Cardiac muscle cell (in vitro differentiated cells and primary cell): ENCODE measurements at regions not wholly inside any gene's neighbourhood (a gene's known extent, or its start where the extent isn't known, plus 50 kb on each side); places are given as distances from the start of the nearest gene placed in this dataset.

Experiments used
- DNase-seq, 2 donors: peaks; one replicate each; pipeline versions ENCODE4 v3.0.0 to v3.0.0-alpha.2; 2010 to 2017; ENCODE audit warnings: low read depth in 1 of 2, low spot score in 1 of 2
- H3K27ac ChIP-seq: fragments of 200-600 bp; sonication (generic); 2 replicates; pipeline ENCODE4 v1.5.1; 2016
- H3K27me3 ChIP-seq: fragments of 200-600 bp; sonication (generic); 2 replicates; pipeline ENCODE4 v1.6.0; 2016; ENCODE audit warnings: control low read depth
- H3K36me3 ChIP-seq: fragments of 200-600 bp; sonication (generic); 2 replicates; pipeline ENCODE4 v1.5.1; 2016; ENCODE audit warnings: control low read depth
- H3K4me1 ChIP-seq: fragments of 200-600 bp; sonication (generic); 2 replicates; pipeline ENCODE4 v1.8.1; 2017; ENCODE audit warnings: low read depth, mild to moderate bottlenecking, mixed run types
- H3K4me3 ChIP-seq: fragments of 200-600 bp; sonication (generic); 2 replicates; pipeline ENCODE4 v1.5.1; 2016; ENCODE audit warnings: mild to moderate bottlenecking
- H3K9me3 ChIP-seq: fragments of 200-600 bp; sonication (generic); 2 replicates; pipeline ENCODE4 v1.5.1; 2017; ENCODE audit warnings: low read depth, mild to moderate bottlenecking, control low read depth
- TF ChIP-seq, protein P1 (sequence below): IDR thresholded peaks from 2 replicates; pipeline ENCODE4 v1.5.1; 2012; ENCODE audit warnings: low read depth, mild to moderate bottlenecking, low read length

DNA sequence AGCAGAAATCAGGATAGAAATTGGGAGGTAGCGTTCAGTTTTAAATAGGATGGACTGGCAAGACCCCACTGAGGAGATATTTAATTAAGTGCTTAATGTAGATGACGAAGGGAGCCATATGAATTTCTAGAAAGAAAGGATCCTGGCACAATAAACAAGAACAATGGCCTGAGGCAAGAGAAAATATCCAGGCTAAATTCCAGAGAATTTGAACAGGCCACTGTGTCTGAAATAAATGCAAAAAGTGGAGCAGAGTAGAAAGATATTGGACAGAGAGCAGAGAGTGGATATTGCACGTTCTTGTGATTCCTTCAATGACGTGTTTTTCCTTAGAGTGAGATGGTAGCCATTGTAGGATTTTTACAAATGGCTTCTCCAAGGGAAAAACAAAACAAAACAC, 1504.8 kb downstream of the C4orf33 start:
- no peaks in the 10 kb centered on the region for H3K9me3 ChIP-seq
- H3K27ac ChIP-seq: no peak overlapping the region
- no peaks in the 10 kb centered on the region for H3K36me3 ChIP-seq
- no peak for DNase-seq
- H3K4me3 ChIP-seq: no peak overlapping the region
- H3K4me1 ChIP-seq: no peaks in the 10 kb centered on the region
- TF ChIP-seq, protein P1, sequence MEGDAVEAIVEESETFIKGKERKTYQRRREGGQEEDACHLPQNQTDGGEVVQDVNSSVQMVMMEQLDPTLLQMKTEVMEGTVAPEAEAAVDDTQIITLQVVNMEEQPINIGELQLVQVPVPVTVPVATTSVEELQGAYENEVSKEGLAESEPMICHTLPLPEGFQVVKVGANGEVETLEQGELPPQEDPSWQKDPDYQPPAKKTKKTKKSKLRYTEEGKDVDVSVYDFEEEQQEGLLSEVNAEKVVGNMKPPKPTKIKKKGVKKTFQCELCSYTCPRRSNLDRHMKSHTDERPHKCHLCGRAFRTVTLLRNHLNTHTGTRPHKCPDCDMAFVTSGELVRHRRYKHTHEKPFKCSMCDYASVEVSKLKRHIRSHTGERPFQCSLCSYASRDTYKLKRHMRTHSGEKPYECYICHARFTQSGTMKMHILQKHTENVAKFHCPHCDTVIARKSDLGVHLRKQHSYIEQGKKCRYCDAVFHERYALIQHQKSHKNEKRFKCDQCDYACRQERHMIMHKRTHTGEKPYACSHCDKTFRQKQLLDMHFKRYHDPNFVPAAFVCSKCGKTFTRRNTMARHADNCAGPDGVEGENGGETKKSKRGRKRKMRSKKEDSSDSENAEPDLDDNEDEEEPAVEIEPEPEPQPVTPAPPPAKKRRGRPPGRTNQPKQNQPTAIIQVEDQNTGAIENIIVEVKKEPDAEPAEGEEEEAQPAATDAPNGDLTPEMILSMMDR: no peak
- H3K27me3 ChIP-seq: no peaks in the 10 kb centered on the region

GRCh38 chr4:130603043-130603442, 1507.1 kb downstream of the C4orf33 start:
- Histone ChIP-seq H3K9me3 (no peaks in the 10 kb centered on the region), H3K27ac (no peak overlapping the region), H3K36me3 (no peaks in the 10 kb centered on the region), H3K4me1 (no peaks in the 10 kb centered on the region), H3K4me3 (no peak overlapping the region), H3K27me3 (no peaks in the 10 kb centered on the region)
- DNase-seq: no peak
- TF ChIP-seq, protein P1: no peak

DNA sequence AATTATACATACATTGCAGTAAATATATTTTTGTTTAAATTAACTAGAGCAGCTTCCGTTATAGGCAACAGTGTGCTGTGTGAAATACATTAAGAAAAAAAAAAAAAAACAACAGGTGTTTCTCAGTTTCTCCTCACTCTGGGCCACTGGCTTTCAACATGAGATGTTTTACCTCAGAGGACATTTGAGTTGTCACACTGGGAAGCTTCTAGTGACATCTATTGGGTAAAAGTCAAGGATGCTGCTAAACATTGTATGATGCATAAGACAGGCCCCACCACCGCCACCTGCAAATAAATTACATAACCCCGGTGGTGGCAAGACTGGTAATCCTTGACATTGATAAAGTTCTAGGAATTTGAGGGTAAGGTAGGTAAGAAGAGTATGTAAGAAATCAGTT, 1512.2 kb downstream of the C4orf33 start:
- TF ChIP-seq, protein P1: no peak
- H3K4me1 ChIP-seq: no peaks in the 10 kb centered on the region
- H3K9me3 ChIP-seq: no peaks in the 10 kb centered on the region
- no peaks in the 10 kb centered on the region for H3K36me3 ChIP-seq
- no peaks in the 10 kb centered on the region for H3K27me3 ChIP-seq
- no peak overlapping the region for H3K4me3 ChIP-seq
- no peak overlapping the region for H3K27ac ChIP-seq
- no peak for DNase-seq

DNA sequence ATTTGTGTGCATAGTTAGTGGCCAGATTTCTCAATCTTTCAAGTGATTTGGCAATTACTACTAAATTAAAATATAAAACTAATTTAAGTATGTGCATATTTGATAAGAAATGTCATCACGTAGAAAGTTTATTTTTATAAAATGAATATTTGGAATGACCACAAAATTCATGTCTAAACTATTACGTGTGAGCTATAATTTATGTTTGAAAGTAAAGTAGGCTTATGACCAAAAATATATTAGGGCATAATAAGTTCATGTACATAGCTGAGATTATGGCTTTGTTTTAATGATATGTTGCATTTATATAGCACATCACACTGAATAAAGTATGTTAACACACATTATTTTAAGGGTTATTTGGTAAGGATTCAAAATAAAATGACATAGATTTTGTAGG, 1532.6 kb downstream of the C4orf33 start:
- H3K36me3 ChIP-seq: no peaks in the 10 kb centered on the region
- no peaks in the 10 kb centered on the region for H3K4me1 ChIP-seq
- DNase-seq: no peak
- TF ChIP-seq, protein P1: no peak
- no peak overlapping the region for H3K4me3 ChIP-seq
- no peaks in the 10 kb centered on the region for H3K27me3 ChIP-seq
- no peak overlapping the region for H3K27ac ChIP-seq
- H3K9me3 ChIP-seq: no peaks in the 10 kb centered on the region

DNA sequence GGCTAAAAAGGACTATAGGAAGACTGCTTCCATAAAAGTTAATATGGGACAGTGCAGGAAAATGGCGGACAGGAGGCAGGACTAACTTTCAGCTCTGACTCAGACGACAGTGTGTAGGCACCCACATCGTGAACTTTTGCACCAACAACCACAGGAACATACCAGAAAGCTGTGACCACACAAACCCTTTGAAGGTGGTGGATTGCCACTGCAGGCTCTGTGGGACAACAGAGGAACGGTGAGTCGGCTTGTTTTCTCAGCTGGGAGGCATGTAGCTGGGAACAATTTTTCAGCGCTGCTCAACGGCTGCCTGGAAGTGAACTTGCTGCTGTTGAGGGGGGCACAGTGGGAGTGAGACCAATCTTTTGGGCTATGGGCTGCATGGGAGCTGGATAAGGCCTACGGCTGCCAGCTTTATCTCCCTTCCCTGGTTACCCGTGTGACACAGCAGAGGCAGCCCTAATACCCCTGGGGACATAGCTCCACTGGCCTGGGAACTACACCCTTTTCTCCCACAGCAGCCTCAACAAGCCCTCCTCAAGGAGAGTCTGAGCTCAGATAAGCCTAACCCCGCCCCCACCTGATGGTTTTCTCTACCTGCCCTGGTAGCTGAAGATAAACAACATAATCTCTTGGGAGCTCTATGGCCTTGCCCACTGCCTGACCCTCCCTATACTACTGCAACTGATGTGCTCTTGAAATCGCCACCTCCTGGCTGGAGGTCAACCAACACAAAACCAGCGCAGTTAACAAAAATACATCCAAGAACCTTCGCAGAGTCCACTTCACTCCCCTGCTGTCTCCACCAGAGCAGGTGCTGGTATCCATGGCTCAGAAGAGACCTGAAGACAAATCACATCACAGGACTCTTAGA, 1537.0 kb downstream of the C4orf33 start:
- Histone ChIP-seq H3K27ac (no peak overlapping the region), H3K27me3 (no peaks in the 10 kb centered on the region), H3K4me1 (no peaks in the 10 kb centered on the region), H3K4me3 (no peak overlapping the region), H3K9me3 (no peaks in the 10 kb centered on the region), H3K36me3 (no peaks in the 10 kb centered on the region)
- no peak for DNase-seq
- TF ChIP-seq, protein P1: no peak
